Non-pigmented ciliary epithelial cell (primary cell): ENCODE measurements at regions not wholly inside any gene's neighbourhood (a gene's known extent, or its start where the extent isn't known, plus 50 kb on each side); places are given as distances from the start of the nearest gene placed in this dataset.

Experiments
- DNase-seq: peaks from one replicate; pipeline ENCODE4 v3.0.0-alpha.2; 2010; ENCODE audit warnings: low read depth

DNA sequence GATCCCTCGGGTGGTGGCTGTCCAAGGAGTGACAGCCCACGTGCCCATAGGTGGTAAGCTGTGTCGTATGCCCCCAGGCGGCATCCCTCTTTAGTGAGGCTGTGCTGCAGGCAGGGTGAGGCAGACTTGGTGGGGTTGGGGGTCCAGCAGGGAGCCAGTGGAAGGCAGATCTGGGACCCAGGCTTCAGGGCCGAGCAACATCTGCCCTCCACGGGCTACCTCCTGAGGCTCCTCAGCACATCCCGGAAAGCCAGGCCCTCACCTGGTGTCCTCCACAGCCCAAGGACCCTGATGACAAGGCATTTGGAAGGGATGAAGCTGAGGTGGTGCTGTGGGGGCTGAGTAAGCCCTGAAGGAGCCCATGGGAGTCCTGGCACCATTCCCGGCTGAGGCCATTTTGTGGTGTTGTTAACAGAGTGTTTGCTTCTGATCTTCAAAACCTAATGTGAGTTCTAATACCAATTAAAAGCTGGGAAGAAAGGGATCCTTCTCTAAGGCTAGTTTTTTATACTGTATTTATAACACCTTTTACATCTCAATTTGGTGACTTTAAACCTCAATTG, 295.8 kb upstream of the IRX2 start:
- DNase-seq = no peak

DNA sequence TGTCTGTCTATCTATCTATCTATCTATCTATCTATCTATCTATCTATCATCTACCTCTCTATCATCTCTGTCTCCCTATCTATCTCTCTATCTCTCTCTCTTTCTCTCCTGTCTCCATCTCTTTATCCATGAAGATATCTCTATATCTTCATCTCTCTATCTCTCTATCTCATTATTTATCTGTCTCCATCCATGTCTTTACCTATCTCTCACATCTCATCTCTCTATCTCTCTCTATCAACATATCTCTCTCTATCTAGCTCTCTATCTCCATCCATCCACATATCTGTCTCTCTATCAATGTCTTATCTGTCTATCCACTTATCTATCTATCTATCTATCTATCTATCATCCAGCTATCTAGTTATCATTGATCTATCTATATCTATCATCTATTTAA, 292.1 kb upstream of the IRX2 start:
- no peak for DNase-seq

DNA sequence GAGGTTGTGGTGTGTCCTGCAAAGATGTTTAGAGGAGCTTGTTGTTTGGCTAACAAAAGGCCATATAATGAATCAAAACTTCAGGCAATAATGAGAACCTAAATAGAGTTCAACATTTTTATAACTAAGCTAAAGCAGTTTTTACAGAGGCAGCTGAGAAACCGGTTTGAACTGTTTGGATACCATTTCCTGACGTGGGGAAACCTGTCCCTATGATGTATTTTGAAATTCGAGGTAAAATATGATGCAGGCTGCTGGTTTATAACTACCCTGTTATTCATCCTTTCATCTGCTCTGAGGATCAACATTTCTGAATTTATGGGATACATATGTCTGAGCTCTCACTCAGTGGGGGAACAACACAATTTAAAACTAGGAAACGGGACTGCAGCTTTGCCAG, 289.5 kb upstream of the IRX2 start:
- DNase-seq = no peak

DNA sequence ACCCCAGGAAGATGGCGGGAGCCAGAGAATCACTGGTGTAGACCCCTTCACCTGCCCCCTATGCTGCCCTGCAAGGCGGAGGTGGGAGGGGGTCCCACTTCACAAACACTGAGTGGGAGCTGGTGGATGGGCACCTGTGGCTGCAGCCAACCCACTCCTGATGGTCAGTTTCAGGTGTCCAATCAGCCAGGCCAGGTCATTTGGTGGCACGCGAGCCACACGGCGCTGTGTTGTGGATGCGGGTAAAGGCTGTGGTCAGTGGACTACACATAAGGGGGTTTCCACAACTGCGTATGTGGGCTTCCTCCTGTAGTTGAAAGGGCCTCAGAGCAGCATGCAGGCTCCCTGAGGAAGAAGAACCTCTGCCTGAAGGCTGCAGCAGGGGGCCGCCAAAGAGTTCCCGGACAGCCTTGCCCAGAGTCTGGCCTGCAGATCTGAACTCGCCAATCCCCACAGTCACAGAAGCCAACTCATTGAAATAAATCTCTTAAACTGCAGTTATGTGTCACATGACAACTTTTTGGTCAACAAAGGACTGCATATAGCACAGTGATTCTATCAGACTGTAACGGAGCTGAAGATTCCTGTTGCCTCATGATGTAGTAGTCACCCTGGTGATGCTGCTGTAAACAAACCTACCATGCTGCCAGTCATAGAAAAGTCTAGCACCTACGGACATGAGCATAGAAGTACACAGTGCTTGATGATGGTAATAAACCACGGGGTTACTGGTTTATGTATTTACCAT, 284.7 kb upstream of the IRX2 start:
- no peak for DNase-seq

DNA sequence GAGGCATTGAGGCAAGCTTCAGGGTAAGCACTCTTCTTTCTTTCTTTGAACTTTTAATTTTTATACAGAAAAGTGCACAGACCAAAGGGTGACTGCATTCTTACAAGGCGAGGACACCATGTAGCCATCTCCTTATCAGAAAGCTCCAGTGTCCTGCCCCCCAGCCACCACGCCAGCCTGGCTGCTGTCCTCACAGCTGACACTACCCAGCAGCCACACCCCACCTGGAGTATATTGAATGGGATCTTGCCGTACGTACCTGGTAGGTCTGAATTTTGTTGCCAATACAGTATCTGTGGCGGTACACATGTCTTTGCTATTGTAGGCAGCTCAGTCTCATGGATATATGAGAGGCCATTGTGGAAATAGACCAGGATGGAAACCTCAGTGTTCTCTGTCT, 284.0 kb upstream of the IRX2 start:
- no peak for DNase-seq

DNA sequence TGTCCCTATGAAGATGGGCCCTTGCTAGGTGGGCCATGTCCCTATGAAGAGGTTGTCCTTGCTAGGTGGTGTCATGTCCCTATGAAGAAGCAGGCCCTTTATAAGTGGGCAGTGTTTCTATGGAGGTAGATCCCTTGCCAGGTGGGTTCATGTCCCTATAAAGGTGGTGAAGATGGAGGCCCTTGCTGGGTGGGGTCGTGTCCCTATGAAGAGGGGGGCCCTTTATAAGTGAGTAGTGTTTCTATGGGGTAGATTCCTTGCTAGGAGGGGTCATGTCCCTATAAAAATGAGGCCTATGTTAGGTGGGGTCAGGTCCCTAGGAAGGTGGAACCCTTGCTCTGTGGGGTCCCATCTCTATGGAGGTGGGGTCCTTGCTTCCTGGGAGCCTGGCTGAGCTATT, 283.4 kb upstream of the IRX2 start:
- no peak for DNase-seq

DNA sequence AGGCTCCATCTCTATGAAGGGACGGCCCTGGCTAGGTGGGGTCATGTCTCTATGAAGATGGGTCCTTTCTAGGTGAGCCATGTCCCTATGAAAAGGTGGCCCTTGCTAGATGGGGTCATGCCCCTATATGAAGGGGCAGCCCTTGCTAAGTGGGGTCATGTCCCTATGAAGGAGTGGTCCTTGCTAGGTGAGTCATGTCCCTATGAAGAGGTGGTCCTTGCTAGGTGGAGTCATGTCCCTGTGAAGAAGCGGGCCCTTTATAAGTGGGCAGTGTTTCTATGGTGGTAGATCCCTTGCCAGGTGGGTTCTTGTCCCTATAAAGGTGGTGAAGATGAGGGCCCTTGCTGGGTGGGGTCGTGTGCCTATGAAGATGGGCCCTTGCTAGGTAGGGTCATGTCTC, 283.0 kb upstream of the IRX2 start:
- DNase-seq = no peak

DNA sequence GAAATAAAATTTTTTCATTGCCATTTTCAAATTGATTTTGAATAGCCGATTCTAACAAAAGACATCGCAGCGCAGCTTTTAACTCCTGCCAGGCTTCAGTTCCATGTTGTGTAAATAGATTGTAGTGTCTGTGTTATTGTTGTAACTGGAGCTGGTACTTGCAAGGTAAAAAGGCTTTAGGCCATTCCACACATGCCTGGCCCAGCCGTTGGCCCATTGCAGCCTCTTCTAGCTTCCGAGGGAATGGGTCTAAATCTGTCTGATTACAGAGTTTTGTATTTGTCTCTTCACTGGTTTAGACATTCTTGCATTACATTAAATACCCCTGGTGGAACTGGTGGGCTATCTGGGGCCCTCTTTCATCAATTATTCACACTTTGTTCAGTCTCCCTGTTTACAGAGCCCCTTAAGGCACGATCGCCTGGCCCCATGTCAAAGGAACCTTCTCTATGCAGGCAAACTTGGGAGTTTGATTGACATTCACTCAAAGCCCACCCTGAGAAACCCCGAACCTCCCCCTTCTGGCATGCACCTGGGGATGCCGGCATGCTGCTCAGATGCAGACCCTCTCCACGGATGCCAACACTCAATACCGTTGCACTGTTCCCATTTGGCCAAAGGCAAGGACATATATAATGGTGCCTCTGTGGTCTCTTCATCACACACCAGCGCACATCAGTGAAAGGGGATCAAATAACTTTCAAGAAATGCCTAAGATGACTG, 281.7 kb upstream of the IRX2 start:
- no peak for DNase-seq

DNA sequence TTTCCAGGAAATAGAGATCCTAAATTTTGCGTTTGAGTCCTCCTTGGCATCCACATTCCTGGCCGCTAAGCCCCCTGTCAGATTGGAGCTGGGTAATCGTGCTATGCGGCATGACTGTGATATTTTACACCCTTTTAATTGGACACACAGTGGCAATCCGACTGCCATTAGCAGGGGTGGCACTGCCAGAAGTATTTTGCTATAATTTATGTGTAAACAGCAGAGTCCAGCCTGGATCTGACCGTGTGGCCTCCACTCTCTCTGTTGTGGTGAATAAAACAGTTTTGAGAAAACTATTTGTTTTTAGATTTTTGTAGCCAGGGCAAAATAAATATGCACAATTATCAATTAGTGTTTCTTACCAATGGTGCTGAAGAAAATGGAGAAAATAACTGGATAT, 281.0 kb upstream of the IRX2 start:
- no peak for DNase-seq

DNA sequence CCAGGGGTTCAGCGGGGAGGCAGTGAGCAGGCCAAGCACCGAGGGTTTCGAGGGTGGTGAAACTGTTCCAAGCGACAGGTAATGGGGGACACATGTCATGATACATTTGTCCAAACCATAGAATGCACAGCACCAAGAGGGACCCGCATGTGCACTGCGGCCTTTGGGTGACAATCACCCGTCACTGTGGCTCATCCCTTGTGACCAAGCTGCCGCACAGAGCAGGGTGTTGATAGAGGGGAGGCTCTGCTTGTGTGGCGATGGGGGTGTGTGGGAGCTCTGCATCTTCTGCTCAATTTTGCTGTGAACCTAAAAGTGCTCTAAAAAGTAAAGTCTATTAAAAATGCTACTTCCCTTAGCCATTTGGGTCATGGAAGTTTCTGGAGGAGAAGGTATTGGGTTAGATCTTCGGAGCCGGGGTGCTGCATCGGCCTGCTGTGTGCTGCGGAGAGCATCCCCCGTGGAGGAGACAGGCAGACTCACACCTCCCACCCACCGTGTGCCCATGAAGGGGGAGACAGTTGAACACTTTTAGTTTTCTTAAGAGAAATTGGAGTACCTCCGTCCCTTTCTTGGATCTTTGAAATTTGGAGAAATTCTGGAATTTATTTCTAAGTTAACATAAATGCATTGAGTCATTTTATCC, 280.4 kb upstream of the IRX2 start:
- no peak for DNase-seq

DNA sequence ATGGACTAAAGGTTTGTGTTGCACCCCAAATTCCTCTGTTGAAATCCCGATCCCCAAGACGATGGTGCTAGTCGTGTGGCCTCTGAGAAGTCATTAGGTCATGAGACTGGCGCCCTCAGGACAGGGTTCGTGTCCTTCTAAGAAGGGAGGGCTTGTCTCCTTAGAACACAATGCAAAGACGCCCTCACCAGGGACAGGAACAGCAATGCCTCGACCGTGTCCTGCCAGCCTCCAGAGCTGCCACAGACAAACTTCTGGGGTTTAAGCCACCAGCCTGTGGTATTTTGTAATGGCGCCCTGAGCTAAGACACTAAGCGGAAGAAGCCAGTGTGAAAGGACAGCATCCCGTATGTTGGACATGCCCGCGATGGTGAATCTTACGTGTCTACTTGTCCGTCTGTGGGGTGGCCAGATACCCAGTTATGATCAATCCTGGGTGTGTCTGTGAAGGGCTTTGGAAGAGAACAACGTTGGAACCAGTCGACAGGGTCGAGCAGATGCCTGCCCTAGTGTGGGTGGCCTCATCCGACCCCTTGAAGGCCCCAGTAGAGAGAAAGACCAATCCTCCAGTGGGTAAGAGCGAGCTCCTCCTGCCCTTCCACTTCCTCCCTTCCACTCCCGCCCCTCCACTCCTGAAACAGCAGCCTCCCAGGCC, 279.2 kb upstream of the IRX2 start:
- DNase-seq = no peak

DNA sequence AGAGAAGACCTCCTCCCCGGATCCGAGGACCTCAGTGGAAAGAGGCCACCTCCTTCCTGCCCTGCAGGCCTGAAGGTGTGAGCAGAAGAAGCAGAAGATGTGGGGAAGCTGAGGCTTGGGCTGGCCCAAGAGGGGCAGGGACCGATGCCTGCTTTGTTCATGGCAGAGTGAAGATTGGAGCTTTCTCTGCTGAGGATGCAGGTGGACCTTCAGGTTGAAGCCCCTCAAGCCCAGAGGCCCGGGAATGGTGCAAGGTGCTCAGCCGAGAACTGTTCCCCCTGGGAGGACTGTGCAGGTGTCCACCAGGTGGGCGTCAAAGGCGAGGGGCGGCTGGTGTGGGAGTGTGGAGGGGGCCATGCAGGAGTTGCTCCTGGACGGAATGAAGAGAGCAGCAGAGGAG, 277.9 kb upstream of the IRX2 start:
- DNase-seq = no peak

DNA sequence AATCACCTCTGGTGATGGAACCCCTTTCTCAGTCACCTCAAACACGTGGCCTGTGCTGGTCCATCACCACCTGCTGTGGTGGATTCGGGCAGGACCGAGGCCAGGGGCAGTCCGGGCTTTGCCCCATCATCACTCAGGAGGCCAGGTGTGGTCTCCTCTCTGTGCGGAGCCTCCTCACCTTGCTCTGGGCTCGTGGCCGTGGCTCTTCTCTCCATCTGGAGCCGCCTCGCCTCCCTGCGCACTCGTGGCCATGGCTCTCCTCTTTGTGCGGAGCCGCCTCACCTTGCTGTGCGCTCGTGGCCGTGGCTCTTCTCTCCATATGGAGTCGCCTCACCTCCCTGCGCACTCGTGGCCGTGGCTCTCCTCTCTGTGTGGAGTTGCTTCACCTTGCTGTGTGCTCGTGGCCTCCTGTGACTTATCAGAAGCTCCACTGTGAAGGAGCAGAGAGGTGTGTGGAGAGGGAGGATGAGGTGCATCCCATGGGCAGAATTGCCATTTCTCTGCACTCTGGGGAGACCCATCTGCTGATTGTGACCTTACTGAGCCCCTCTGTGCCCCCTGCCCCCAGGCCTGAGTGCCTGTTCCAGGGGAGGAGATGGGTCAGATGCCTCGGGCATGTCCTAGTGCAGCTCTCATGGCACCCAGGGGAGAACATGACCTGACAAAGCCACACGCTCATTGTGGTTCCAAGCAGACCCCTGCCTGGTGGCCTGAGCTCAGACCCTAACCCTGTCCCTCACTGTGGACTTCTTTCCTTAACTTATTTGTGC, 276.6 kb upstream of the IRX2 start:
- no peak for DNase-seq

DNA sequence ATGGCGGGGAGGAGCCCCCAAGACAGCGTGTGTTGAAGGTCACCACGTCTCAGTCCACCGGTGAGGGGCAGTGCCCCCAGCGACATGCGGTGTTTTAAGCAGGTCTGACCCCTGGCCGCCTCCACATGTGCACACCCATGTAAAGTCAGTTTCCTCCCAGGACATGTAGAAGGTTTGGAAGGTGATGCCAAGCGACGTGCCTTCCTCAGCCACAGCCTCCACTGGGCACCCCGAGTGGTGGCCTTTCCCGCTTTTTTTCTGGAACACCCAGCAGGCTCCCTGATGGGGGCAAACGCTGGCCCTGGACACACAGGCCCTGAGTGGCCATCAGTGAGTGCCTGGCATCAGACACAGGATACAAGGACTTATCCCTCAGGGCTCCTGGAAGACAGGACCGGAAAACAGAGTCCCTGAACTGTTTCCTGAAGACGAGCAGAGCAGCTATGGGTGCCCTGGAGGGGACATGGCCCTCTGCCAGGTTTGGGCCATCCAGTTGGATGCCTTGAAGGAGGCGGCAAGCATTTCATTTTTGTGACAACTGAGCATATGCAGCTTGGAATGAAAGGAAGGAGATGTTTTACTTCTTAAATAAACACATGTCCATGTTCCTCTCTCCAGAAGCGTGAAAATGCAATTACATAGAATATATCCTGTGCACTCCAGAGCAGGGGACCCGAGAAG, 275.8 kb upstream of the IRX2 start:
- DNase-seq = no peak

DNA sequence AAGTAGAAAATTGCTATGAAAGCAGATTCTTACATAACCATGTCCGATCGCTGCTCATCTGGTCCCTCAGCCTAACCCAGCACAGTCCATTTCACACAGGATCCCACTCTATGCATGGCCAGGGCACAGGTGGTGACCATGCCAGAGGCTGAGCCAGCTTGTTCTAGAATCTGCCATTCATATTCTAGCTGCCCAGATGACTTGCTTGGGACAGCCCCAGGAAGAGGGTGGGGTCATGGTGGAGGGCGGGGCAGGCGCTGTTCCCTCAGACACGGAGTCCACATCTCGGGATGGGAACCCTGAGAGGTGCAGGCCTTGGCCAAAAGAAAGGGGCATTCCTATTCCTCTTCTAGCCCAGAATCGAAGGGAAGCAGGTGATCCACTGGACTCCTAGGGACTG, 275.2 kb upstream of the IRX2 start:
- no peak for DNase-seq

DNA sequence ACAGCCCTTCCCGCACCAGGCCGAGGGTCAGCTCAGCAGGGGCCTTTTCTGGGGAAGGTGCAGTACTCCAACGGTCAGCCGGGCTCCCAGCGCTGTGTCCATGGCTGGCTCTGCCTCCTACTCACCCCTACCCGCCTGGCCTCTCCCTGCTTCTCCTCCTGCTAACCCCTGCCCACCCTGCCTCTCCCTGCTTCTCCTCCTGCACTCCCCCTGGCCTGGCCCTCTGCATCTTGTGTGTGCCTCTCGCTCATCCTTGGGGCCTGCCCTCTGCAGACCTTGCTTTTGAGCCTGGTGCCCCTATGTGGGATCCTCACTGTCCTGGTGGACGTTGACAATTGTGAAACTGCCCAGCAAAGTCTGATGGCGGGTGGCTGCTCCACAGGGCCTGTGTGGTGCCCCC, 274.6 kb upstream of the IRX2 start:
- no peak for DNase-seq

DNA sequence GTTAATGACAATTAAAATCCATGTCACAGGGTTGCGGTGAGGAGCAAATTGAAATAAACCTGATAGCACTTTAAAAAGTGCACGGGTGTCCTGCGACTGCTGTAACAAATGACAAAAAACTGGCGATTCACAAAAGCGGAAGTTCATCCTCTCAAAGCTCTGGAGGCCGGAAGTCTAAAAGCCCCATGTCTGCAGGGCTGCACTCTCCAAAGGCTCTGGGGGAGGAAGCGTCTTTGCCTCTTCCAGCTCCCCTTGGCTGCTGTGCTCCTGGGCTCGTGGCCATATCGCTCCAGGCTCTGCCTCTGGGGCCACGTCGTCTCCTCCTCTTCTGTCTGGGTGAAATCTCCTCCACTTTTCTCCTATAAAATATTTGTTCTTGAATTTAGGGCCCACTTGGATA, 273.9 kb upstream of the IRX2 start:
- DNase-seq = no peak

DNA sequence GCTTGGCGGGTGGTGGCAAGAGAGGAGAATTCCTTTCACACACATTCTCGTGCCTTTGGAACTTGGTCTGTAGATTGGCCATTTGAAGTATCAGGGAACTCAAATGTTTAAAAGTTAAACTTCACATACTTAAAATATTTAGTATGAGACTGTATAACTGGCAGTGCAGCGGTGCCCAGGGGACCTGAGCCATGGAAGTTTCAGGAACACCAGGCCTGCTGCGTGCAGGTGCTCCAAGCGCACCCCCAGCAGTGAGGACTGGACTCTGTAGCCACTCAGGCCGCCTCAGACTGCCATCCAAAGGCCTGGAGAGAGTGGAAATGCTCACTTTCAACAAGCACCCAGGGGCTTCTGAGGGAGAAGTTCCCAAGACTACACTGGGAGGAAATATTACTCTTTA, 273.5 kb upstream of the IRX2 start:
- DNase-seq = no peak

DNA sequence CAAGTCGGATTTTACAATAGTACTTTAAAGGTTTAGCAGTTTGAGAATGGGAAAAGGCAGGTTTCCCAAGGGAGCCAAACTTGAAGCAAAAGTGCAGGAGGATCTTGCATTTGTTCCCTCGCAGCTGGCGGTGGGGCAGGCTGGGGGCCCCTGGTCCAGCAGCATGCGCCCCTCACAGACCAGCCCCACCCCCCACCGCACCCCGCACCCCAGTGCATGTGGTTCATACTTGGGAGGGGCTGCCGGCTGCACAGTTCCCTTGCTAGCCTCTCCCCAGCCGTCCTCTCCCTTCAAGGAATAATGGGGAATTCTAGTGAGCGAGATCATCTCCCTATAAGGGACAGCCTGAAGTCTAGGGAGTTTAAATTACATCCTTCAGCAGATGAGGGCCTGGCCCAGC, 273.1 kb upstream of the IRX2 start:
- DNase-seq = no peak

DNA sequence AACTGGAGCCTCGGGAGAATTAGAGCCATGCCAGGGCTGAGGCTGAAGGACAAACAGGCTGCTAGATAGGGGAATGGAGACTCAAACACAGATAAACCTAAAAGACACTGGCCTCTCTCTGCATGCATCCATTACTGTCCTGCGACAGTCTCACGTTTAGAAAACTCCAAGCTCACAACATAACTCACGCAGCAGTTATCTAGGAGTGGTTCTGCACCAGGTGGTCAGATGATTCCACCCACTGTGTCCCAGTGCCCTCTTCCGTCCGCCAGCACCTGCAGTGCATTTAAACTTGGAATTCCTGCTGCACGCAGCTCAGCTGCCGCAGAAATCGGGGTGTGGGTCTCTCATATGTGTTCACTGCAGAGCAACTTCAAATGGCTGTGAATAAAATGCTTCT, 272.6 kb upstream of the IRX2 start:
- DNase-seq = no peak

DNA sequence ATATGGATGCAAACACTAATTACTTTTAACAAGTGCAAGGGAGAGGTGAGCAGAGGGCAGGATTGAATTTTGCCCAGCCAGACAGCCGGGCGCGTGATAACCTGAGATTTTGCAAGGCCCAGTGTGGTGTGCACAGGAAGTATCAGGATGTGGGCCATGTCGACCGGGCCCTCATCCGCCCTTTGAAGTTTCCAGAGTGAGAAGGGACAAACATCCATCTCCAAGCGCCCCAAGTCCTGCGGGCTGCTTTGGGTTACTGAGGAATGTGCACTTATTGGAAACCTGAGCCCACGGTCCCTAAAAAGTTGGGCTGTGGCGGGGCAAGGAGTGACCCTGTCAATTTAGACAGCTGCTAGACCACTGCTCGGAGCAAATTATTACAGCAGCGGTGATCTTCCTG, 272.2 kb upstream of the IRX2 start:
- DNase-seq = no peak
